ENCODE measurements at regions not wholly inside any gene's neighbourhood (a gene's known extent, or its start where the extent isn't known, plus 50 kb on each side); places are given as distances from the start of the nearest gene placed in this dataset.

DNA sequence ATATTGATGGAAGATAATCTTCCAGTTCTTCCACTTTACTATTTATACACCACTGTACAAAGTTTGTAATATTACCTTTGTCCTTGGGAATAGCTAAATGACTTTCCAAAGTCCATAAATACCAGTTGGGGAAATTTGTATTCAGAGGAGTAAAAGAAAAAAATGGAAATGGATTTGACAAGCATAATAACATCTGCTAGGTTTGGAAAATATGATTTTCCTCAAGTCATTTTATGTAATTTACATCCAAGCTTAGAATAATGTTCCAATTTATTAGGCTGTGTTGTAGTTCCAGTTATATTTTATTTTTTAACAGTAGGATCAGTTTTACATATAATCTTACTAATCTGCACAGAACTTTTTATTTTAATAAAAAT is 563.0 kb upstream of the PKDCC start:
- no peak for DNase-seq (ENCODE audit: low read depth)

DNA sequence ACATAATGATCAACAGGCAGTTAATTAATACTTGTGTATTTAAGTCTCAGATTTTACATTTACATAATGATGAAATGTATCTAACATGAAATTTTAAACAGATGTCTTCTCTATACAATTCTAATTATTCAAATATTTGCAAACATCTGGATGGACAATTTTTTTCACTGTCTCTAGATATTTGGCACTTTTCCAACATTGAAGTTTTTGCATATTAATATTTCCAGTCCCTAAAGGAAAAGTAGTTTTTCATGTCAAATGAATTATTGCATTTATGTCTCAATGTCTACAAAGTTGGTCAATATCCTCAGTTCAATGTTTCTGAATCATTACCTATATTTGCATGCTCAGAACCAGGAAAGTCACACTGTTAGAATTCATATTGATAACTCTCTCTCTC is 560.9 kb upstream of the PKDCC start:
- DNase-seq (ENCODE audit: low read depth): no peak

DNA sequence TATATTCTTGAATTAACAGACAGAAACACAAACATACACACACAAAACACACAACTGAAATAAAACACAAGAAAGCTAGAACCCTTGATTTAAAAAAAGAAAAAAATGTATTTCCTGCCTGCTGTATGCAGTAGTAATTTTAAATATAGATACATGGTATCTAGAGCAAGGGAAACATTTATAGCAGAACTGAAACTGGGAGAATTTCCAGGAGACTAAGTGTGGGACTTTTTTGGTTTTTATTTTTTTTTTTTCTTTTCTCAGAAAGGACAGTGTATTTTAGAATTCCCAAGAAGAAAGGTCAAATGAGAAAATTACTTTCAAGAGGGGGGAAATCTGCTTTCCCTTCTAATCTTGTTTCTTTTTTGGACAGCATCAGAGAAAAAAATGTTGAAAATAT is 558.9 kb upstream of the PKDCC start:
- no peak for DNase-seq (ENCODE audit: low read depth)

DNA sequence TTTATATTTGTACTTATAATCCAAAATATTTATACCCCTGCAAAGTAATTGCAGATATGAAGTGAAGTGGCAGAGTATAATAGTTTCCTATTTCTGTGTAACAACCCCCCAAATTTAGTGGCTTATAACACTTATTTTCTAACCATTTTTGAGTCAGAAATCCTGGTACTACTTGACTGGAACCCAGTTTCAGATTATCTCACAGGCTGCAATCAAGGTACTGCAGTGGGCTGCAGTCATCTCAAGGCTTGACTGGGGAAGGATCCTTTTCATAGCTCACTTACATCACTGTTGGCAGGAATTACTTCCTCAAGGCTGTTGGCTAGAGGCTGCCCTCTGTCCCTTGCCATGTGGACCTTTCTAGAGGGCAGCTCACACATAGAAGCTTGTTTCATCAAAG is 558.2 kb upstream of the PKDCC start:
- DNase-seq (ENCODE audit: low read depth): no peak

DNA sequence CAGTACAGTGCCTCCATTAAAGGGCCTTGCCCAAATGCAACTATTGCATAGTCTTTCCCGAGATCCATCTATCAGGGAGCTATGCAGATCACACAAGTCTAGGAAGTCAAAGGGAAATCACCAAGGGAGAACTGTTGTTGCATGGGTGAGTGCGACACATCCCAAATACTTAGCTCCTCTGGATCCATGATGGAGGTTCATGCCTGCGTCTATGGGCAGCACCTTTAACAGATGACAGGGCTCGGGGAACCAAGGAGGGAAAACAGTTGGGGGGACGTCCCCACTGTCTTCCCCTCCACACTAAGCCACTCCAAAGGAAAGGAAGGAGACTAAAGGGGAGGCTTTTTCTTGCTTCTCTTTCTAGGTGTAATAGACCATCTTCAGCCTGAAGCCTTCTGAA is 552.8 kb upstream of the PKDCC start:
- DNase-seq (ENCODE audit: low read depth): peak; percentile 1

DNA sequence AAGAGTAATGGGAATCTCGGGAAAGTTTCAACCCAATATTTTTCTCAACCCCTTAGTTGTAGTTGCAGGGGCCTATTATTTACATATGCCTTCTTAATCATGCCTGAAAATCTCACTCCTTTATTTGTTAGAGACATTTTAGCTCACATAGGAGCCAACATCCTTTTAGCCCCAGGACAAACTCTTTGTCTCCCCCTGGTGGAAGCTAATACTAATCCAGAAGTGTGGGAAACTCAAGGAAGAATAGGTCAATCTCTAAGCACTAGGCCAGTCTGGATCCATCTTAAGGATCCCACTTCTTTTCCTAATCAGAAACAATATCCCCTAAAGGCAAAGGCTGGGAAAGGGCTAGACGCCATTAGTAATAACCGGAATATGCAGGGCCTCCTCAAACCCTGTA is 550.9 kb upstream of the PKDCC start:
- DNase-seq (ENCODE audit: low read depth): no peak

DNA sequence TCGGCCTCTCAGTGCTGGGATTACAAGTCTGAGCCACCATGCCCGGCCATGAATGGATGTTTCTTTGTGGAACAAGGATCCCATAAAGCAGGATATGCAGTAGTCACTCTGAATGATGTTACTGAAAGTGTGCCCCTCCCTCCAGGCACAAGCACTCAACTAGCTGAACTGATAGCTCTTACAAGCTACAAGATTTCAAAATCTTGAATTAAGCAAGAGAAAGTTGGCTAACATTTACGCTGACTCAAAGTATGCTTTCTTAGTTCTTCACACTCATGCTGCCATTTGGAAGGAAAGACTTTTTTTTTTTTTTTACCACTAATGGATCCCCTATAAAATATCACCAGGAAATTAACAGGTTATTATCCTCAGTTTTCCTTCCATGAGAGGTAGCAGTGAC is 549.0 kb upstream of the PKDCC start:
- no peak for DNase-seq (ENCODE audit: low read depth)

DNA sequence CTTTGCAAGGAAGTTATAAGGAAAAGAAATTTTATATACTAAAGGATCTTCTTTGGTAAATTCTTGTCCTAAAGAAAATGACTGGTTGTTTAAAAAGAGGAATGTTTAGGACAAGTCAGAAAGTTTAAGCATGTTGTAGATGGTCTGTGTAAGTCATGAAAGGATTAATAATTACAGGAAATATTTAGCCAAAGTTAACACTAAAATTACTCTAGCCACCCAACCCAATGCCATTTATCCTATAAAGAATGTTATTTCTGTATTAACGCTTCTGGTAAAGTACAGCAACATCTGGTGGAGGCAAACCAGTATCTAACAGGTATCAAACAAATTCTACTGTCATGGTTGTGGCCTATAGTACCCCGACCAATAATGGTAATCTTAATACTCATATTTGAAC is 546.9 kb upstream of the PKDCC start:
- DNase-seq (ENCODE audit: low read depth): no peak

DNA sequence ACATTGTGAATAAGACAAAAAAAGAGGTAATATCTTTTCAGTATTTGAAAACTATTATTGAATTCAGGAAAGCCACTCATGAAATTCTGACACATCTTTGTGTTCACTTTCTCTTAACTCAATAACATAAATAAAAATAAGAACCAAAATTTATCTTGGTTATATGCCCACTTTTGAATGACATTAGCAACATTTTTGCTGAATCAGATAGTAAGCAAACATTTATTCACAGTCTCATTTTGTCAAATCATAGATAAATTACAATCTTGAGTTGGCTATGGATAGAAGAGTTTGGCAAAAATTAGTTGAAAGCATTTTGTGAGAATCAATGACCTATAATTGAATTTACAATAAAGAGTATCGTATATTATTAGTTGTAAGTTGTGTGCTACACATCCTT is 545.1 kb upstream of the PKDCC start:
- no peak for DNase-seq (ENCODE audit: low read depth)

DNA sequence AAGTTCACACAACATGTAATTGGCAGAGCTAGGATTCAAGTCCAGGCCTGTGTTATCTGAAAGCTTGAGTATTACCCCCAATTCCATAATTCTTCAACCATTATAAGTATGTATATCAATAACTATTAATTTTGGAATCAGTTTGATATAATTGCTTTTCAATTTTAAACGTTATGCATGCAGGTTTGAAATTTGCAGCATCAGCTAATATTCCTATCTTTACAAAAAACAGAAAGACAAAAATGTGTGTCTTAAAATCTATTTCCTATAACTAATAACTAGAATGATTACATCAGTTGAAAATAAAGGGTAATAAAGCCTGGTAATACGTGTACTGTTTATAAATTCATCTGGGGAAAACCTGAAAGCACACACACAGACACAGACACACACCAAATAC is 543.3 kb upstream of the PKDCC start:
- no peak for DNase-seq (ENCODE audit: low read depth)

DNA sequence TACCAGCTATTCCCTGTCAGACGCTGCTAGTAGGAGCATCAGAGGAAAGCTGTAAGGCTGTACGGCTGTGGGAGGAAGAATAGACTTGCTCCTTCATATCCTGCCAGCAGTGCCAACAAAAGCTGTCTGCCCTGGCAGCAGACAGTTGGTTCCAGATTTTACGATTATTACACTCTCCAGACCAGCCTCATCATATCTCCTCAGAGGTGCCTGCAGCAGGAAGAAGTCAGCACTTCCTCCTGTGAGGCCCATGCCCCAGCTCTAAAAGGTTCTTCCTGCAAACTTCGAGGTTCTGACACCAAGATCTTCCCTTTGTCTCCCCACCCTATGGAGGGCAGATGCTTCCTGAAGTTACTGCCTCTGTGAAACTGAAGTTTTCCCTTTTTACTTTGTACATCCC is 537.7 kb upstream of the PKDCC start:
- no peak for DNase-seq (ENCODE audit: low read depth)

DNA sequence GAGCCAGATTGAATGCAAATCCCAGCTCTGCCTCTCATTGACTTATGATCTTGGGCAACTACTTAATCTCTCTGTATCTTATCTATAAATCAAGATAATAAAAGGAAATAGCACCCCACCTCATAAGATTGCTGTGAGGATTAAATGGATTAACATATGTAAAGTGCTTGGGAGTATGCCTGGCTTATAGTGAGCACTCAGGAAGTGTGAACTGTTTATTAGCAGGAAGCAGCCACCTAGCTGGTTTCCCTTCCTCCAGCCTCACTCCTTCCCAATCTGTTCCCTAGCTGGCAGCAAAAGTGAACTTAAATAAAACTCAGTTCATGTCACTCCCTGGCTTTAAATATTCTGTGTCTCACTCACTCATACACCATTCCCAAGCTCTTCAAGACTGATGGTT is 526.6 kb upstream of the PKDCC start:
- no peak for DNase-seq (ENCODE audit: low read depth)

DNA sequence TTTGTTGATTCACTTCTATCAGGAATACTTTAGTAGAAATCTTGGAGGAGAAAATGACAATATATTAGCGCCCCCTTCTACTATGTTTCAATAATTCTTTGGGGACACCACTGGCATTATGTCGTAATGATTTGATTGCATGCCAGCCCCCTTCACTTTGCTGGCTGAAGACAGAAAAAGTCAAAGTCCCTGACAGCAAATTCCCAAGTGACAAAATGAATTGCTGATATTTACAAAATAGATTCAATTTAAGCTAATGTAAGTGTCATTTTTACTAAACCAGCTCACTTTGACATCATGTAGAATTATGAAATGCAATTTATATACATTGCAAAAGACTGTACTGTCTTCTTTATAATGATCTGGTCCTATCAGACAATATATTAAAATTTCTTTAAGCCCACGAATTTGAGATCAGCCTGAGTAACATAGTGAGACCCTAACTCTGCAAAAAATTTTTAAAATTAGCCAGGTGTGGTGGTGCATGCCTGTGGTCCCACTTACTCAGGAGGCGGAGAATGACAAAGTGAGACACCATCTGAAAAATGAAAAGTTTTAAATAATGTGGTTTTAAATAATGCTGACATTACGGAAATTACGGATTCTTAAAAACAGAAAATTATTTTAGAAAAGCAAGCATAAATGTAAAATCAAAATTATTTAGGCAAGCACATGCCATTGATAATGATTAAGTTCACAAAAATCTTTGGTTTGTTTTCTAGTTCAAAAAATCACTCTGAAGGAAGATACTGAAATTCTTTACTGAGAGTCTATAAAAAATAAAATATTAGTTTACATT is 520.1 kb upstream of the PKDCC start:
- no peak for DNase-seq (ENCODE audit: low read depth)

DNA sequence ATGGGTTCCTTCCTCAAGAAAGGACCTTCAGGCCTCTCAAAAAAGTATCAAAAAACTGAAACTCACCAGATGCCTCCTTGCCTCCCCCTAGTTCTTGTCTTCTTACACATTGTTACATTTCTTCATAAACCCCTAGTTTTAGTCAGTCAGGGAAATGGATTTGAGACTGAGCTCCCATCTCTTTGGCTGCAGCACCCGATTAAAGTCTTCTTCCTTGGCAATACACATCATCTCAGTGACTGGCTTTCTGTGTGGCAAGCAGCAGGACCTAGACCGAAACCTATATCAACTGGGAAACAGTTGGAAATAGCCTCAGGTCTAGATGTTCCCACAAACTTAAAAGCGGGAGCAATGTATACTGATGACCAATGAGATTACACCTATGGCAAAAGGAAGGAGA is 512.2 kb upstream of the PKDCC start:
- DNase-seq (ENCODE audit: low read depth): no peak

DNA sequence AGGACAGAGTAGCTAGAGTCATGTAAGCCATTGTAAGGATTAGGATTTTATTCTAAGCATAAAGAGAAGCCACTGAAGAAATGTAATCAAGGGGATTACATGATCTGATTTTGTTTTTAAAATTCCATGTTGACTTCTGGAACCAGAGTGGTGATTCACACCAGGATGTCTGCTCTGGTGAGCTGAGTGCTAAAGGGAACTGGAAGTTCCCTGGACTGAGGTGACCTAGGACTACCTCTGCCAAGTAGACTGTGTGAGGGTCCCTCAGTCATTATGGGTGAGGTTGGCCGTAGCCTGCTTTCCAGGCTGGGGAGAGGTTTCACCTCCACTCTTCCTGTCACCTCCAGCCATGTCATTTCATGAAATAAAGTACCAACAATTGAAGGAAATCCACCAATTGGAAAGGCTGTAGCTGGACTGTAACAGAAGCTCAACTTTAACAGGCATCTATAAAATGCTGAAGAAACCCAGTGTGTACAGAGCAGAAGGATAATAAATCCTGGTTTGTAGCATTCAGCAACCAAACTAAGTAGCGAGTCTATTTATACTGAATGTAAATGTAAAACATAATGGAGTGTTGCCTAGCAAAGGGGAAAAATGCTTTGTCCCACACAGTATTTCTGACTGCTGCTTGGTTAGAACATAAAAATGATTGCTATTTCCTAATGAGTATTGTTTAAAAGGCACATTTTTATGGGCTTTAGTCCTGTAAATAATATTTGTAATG is 507.4 kb upstream of the PKDCC start:
- peak; percentile 5 for DNase-seq (ENCODE audit: low read depth)

DNA sequence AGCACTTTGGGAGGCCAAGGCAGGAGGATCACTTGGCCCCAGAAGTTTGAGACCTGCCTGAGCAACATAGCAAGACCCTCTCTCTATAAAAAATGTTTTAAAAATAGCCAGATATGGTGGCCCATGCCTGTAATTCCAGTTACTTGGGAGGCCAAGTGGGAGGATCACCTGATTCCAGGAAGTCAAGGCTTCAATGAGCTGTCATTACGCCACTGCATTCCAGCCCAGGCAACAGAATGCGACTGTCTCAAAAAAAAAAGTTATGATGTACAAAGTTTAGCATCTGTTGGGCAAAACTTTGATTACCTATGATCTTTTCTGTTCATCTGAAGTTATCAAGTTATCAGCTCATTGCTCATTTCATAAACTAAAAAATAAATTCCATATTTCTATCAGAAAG is 504.1 kb upstream of the PKDCC start:
- DNase-seq (ENCODE audit: low read depth): no peak

DNA sequence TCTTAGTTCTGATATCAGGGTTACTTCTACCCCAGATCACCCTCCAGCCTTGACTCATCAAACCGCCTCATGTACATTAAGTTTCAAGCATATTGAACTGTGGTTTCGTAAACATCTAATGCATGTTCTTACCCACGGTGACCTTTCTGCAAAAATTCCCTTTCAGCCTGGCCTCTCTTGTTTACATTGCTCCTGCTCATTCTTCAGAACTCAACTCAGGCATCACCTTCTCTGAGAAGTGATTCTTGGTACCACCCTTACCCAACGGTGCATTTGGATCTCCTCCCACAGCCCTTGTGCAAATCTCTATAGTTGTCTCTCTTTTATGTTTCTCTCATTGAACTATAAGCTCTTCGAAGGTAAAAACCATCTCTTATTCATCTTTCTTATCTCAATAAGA is 503.1 kb upstream of the PKDCC start:
- no peak for DNase-seq (ENCODE audit: low read depth)

DNA sequence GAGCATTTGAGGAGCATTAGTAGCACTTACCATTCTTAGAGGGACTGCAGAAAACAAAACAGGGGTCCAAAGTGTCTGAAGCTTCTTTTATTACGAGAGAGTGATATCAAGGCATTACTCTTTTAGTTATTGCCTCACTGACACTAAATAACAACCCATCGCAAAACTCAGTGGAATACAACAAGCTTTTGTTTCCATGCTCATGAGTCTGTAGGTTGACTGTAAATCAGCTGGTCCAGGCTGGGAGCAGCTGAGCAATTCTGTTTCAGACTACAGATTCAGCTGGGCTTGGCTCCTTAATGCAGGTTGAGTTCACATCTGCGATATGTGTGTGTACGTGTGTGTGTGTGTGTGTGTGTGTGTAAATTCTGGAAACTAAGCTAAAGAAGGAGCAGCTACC is 501.8 kb upstream of the PKDCC start:
- no peak for DNase-seq (ENCODE audit: low read depth)

DNA sequence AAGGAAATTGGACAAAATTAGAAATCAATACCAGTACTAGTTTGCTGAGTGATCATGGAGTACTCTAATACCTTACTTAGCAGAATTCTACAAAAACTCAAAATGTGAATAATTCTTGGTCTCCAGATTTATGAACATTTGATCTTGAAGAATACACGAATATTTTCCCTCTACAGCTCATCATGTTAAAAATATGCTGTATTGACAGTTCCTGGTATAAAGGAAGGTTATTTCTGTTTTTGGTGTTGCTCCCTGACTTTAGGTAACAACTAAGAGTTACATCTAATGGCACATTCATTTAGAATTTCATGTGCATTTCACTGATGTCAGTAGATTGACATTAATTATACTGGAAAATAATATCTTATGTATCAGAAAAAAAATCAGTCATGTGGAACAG is 479.2 kb upstream of the PKDCC start:
- DNase-seq (ENCODE audit: low read depth): no peak

DNA sequence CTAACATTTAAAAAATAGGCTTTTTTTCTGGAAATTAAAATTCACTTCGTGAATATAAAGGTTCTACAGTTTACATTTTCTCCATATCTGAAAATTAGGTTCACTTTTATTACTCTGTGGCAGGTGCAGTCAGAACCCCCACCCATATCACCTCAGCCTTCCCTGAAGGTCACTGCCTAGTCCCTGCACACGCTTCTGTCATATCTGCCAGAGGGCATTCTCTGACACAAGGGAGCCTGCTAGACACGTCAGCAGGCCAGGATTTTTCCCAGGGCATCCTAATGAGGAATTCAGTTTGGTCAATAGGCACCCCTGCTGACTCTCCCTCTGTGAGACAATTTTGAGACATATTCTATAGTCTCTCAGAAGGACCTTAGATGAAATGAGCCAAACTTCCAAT is 475.7 kb upstream of the PKDCC start:
- DNase-seq (ENCODE audit: low read depth): no peak

DNA sequence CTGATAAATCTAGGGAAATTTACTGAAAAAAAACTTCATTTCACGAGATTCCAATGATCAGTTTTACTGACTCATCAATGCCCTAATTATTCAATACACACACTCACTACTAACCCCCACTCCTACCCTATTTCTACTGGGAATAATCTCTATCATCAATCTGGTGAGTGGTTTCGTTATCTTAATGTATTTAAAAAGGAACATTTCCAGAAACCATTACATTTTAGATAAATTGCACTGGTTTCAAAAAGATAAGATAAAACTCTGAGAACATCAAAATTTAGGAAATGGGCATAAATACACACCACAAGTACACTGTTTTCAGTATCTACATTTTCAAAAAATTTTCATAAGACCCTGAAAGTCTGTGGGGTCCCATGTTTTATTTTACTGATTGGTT is 471.4 kb upstream of the PKDCC start:
- no peak for DNase-seq (ENCODE audit: low read depth)

DNA sequence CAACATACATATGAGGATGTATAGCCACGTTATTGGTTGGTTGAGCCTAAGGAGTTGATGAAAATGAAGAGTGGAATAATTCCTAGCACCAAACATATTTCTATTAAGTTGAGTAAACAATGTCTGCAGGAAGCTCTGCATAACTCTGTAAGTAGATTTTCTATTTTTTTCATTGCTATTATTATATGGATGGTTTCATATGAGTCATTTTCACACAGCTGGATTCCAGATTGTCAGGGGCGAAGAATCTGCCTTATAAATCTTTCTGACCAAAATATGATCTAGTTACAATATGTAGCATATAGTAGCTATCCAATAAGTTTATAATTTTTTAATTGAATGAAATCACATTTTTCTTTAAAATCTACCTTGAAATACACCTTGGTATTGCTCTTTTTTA is 468.0 kb upstream of the PKDCC start:
- peak; percentile 8 for DNase-seq (ENCODE audit: low read depth)

DNA sequence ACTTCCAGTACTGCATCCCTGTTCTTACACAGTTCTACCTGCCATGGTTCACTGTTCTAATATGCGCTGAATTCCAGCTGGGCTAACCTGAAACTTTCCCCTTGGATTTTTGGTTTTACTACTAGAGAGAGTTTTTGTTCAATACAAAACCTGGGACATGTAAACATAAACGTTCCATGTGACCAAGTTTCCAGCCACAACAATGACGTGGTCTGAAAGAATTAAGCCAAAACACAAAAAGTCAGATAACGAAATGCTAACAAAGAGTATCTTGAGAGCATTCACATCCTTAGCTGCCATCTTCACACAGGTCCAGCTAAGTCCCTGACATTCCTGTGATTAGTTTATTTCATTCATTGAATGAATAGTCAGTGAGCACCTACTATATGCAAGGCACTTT is 467.0 kb upstream of the PKDCC start:
- no peak for DNase-seq (ENCODE audit: low read depth)

DNA sequence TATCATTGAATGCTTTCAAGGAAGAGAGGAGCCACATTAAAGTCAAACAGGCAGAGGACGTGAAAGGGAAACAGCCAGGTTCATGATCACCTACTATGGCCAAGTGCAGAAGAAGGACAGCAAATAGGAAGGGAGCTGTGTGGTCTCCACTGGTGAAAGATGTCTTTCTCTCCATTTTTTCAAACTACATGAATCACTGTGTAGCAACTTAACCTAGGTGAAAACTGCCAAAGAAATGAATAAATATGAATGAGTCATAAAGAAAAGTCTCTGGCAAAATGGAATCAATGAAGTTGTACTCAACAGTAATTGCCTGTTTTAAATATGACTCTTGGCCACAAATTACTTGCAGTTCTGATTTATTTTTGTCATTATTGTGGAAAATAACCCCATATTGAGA is 452.6 kb upstream of the PKDCC start:
- peak; percentile 30 for DNase-seq (ENCODE audit: low read depth)

All from iris pigment epithelial cell (primary cell).